ENCODE measurements at regions not wholly inside any gene's neighbourhood (a gene's known extent, or its start where the extent isn't known, plus 50 kb on each side); places are given as distances from the start of the nearest gene placed in this dataset.

GRCh38 chr2:9739531-9739964 lies 103.7 kb upstream of the TAF1B start:
- no peak for DNase-seq

DNA sequence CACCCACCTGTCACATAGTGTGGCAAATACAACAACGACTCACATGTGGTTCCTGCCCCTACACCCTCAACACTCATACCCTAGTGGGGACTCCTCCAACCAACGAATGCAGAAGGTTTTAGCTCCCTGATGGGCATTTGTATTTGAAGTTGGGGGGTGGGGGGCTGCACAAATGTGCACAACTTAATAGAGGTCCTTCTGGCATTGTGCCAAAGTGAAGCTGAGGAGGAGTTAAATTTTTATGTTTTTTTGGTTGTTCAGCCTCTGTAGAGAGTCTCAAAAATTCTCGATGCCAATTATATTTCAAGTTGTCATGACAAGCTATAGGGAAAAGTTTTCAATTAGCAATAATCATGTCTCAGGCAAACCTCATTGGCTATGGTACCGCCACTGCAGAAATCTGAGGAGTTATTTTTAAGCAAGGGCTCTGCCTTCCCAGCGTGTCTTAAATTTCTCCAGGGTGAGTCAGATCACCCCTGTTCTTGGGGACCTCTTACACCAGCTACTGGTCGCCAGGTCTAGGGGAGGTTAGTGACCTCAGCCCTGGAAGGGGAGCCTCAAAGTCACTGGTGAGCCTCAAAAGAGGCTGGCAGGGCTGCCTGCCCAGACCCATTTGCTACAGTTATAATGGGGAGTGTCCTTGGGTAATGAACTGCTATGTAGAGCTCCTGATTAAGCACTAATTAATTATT lies 102.7 kb upstream of the TAF1B start:
- no peak for DNase-seq

- no peak for DNase-seq
Observed at GRCh38 chr2:9741110-9741509, 102.2 kb upstream of the TAF1B start.

DNA sequence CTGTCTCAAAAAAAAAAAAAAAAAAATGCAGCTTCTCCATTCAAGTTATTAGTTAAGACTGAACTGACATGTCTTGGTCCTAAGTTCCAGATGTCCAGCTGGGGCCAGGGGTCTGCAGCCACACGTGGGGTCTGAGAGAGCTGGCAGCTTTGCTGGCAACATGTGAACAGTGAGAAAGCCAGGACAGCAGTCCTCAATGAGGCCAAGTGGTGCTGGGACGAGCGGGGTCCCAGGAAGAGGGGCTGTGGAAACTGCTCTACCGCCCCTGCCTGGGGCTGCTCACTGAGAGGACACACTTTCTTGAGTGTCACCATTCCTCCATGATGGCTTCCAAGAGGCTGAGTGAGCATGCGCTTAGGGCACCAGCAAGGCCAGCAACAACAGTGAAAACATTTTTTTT lies 100.7 kb upstream of the TAF1B start:
- no peak for DNase-seq

DNA sequence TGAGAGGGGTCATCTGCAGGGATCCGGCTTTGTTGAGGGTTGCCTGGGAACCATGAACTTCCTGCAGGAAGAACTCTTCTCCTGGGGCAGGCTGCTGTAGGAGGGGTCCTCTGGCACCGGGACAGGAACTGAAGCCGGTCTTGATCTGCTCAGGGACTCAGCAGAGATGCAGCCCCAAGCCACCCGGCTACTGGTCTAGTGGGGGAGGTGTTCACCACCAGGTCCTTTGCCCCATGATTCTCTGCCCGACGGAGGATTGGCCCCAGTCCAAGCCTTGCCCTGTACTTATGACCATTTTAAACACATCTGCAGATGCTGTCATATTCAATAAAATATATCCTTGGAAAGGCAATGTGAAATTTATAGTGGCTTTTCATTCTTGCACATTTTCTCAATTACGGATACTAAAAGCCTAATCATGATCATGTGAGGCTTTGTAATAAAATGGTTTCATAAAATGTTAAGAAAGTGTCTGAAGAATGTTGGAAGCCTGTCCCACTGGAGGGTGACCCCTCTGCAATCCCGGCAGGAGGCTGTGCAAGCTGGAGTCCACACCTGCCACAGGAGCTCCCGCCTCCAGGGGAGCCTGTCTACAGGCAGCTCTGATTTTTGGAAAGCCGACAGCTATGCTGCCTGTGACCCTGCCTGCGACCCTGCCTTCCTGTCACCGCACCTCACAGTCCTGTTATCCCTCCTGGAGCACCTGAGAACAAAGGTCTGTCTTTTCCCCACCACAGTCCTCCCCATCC lies 98.8 kb upstream of the TAF1B start:
- DNase-seq, result no peak

DNA sequence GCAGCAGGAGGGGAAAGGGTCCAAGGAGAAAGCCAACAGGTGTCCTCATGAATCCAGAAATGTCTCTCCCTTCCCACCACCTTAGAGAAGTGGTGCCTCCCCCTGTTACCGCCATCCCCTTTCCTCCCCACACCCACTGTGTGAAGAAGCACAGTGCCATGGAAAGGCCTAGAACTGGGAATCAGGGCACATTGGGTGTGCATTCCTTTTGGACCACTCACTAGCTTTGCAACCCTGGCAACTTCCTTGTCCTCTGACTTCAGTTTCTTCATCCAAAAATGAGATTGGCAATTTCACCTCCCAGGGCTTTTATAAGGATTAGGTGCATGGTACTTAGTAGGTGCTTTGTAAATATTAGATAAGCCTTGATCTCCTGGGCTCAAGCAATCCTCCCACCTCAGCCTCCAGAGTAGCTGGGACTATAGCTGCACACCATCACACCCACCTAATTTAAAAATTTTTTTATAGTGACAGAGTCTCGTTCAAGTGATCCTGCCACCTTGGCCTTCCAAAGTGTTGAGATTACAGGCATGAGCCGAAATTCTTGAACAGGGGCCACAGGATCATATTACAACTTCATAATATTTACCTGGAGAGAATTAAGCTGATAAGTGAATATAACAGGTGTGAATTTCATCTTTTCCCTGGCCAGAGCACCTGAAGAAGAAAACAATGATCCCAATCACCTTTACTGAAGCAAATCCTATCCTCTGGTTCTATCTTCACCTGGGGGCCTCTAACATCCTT lies 97.9 kb upstream of the TAF1B start:
- DNase-seq, result no peak

GRCh38 chr2:9747396-9747795 lies 95.9 kb upstream of the TAF1B start:
- no peak for DNase-seq

DNA sequence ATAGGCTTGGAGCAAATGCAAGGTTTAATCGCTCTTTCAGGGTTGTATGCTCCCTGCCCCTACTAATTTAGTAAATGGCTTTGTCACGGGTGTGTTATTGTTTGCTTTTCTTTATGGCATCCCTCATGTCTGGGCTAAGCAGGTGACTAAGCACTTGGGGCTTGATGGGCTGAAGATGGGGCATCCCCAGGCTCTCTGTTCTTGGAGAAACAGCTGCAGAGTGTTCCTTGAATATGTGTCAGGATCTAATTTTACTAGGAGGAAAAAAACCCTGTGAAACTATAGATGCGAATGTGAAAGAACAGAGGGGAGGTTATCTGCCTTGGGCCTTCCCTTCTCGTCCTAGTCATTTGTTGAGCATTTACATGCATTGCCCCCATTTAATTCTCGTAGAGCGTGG lies 94.7 kb upstream of the TAF1B start:
- no peak for DNase-seq

DNA sequence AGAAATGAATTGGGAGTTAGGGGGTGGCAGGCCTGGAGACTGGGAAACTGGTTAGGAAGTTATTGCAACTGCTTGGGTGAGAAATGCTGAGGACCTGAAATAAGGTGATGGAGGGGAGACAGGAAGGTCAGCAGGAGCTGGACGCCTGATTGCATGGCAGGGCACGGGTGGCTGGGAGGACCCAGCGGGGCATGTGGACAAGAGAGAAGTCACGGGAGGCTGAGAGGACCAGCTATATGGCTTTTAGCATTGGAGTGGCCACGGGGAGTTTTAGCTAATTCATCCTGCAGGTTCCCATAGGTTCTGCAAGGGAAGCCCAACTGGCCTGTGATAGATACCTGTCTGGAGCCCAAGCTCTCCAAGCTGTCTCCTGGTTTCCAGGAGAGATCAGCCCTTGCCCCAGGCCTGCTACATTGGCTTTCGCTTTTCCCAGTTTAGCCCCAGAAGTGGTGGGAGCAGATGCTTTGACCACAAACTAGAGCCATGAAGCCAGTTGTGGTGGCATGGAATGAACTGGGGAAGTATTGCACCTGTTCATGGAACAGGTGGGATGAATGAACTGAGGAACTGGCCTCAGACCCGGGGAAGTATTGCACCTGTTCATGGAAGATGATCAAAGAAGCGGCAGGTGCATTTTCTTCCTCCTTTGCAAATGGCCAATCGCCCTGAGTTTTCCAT lies 93.6 kb upstream of the TAF1B start:
- DNase-seq, result no peak

- DNase-seq, result no peak
Observed at GRCh38 chr2:9750224-9751215, 92.8 kb upstream of the TAF1B start.

DNA sequence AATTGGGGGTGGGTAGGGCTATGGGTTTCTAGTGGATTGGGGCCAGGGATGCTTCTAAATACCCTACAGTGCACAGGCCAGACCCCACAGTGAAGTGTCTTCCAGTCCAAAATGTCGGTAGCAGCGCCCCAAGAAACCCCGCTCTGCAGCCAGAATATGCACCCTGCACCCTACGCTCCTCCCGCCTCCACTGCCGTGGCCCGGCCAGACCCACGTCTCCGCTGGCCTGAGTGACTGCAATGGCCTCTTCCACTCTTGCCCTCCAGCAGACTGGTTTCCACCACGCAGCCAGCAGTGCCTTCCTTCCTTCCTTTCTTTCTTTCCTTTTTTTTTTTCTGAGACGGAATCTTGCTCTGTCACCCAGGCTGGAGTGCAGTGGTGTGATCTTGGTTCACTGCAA lies 91.4 kb upstream of the TAF1B start:
- no peak for DNase-seq

DNA sequence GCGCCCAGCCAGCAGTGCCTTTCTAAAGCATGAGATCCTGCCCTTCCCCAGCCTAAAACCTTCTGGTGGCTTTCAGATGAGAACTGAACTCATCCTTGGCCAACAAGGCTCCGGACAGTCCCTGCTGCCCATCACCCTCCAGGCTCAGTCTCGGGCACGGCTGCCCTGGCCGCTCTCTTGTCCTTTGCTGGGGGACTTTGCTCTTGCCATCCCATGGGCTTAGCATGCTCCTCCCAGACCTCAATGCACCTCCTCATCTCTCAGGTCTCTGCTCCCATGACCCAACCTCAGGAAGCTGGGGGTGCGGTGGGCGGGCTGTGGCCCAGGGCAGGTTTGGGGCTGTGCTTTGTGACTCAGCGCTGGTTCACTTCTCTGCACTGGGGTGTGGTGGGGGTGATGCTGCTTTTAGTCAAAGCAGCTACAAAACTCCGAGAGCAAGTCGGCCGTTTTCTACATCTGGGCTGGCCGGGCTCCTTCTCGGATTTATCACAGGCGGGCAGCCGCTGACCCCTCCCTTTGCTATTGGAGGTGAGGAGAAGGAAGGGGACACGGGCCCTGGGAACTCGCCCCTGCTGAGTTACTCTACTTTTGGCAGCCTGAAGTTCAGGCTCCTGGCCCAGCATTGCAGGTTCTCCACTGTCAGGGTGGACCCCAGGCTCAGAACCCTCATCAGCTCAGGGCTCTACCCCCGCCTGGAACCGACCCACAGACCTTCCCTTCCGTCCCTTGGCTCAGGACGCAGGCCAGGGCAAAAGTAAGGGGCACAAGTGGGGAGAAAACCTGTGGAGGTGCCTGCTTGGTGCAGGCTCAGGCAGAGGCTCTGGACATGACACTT lies 90.6 kb upstream of the TAF1B start:
- DNase-seq, result no peak

GRCh38 chr2:9753276-9753600 lies 90.0 kb upstream of the TAF1B start:
- no peak for DNase-seq

- DNase-seq, result no peak
Observed at GRCh38 chr2:9753665-9754531, 89.4 kb upstream of the TAF1B start.

DNA sequence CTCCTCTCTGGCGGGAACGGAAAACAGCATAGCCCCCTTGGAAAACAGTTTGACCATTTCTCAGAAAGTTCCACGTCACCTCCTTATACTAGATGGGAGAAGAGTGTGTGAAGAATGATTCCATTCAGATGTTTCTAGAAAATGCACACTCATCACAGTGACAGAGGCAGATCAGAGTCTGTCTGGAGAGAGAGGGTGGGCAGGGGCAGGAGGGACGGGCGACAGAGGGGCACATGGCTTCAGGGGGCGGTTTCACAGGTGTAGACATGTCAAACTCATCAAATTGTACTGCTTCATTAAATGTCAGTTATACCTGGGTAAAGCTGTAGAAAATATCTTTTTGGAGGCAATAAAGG lies 88.8 kb upstream of the TAF1B start:
- DNase-seq, result no peak

- no peak for DNase-seq
Observed at GRCh38 chr2:9755008-9755407, 88.3 kb upstream of the TAF1B start.

DNA sequence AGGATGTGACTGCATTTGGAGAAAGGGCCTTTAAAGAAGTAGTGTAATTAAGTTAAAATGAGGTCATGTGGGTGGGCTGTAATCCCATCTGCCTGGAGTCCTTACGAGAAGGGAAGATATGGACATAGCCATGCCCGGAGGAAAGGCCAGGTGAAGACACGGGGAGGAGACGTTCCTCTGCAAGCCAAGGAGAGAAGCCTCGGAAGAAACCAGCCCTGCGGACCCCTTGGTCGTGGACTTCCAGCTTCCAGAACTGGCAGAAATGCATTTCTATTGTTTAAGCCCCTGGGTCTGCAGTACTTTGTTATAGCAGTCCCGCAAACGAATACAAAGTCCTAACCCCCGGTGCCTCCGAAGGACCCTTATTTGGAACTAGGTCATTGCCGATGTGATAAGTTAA lies 87.6 kb upstream of the TAF1B start:
- no peak for DNase-seq

GRCh38 chr2:9756692-9757250 lies 86.5 kb upstream of the TAF1B start:
- no peak for DNase-seq

GRCh38 chr2:9757501-9758264 lies 85.6 kb upstream of the TAF1B start:
- no peak for DNase-seq
